WI38 (cell line): ENCODE measurements at regions not wholly inside any gene's neighbourhood (a gene's known extent, or its start where the extent isn't known, plus 50 kb on each side); places are given as distances from the start of the nearest gene placed in this dataset.

Experiments used
- H3K4me3 ChIP-seq: 2 replicates; pipeline ENCODE4 v1.5.1; 2011; ENCODE audit warnings: low read depth, mild to moderate bottlenecking, control low read depth, low read length
- CTCF ChIP-seq: IDR thresholded peaks from 2 replicates; pipeline ENCODE4 v1.5.1; 2012; ENCODE audit warnings: low read depth, mild to moderate bottlenecking, control low read depth, low read length

GRCh38 chr12:63056649-63057048, 94.4 kb downstream of the AVPR1A start:
- TF ChIP-seq CTCF = no peak

GRCh38 chr12:63052696-63053095, 98.3 kb downstream of the AVPR1A start:
- no peak for TF ChIP-seq CTCF
- H3K4me3 ChIP-seq = no peak overlapping the region

More at GRCh38 chr12:63056649-63057048, 94.4 kb downstream of the AVPR1A start:
- H3K4me3 ChIP-seq = no peak overlapping the region

GRCh38 chr12:63047146-63047545, 103.9 kb downstream of the AVPR1A start:
- no peak overlapping the region for H3K4me3 ChIP-seq
- no peak for TF ChIP-seq CTCF

DNA sequence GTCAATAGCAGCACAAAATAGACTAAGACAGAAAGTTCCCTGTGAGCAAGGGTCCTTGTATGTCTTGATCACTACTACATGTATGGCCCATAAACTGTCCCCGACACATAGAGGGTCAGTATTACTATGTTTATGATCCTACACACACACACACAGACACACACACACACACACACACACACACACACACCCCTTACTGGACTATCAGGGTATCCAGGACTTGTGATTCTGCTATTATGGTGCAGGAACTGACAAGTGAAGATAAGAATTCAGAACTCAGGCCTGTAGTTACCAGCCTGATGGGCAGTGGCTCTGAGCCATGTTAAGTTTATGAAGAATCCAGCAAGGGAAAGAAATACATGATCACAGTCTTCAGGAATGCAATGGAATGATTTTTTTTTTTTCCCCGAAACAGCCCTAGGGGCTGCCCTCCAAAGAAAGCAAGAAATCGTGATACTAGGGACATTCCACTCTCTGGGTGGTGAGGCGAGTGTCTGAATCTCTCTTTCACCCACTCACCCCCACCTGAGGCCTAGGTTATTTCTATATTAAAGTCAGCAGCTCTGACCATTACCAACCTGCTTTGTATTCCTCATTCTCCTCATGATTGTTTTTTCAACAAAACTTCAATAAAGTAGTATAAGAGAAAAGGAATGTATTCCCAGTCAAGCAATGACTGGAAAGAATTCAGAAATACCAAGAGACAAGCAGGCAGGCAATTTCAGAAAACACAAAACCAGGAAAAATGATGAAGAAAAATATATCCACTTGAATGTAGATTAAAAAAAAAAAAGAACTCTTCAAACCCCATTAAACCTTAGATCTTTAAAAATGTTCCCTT, 105.8 kb downstream of the AVPR1A start:
- no peak for TF ChIP-seq CTCF
- no peak overlapping the region for H3K4me3 ChIP-seq

DNA sequence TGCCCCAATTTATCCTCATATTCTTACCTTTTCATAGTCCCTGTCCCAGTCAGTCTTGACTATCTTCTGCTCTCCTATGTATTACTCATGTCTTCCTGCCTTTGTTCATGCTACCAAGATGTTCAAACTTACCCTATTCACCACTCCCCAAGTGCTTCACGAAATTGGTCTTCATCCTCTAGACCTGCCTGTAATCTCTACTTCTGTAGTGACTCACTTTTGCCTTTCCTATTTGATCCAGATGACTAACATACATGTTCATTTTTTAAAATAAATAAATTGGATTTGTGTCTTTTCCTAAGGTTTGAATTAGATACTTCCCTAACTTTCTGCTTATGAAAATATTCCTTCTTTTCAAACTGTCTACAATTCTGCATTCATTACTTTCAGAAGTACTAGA, 107.7 kb upstream of the PPM1H start:
- no peak overlapping the region for H3K4me3 ChIP-seq
- TF ChIP-seq CTCF = no peak

DNA sequence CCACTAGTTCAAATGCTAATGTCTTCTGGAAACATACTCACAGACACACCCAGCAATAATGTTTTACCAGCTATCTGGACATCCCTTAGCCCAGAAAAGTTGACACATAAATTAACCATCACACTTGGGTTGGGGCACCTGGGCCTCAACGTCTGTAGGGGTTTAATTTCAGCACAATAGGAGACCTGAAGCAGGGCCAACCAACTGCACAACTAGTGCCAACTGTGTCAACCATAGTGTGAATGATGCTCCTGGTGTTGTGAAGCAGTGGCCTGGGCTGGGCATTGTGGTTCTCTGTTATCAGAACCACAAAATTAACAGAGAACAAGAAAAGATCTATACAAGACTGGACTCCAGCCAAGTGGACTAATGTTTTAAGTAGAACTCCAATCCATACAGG, 106.7 kb upstream of the PPM1H start:
- no peak for TF ChIP-seq CTCF

GRCh38 chr12:63040526-63041220, 105.7 kb upstream of the PPM1H start:
- TF ChIP-seq CTCF = no peak
- H3K4me3 ChIP-seq = no peak overlapping the region

More for the DNA sequence above, 106.7 kb upstream of the PPM1H start:
- H3K4me3 ChIP-seq = no peak overlapping the region
